ENCODE measurements at regions not wholly inside any gene's neighbourhood (a gene's known extent, or its start where the extent isn't known, plus 50 kb on each side); places are given as distances from the start of the nearest gene placed in this dataset. TPM values are rescaled to one million over a fixed set of nuclear protein-coding genes. Genes with fewer than 3 reads are reported as not detected.

Small RNAs in the stretch of these regions (microRNA-seq; reads per million reads assigned to microRNA genes)
- not detected for gene MIR3156-3 (ENCODE audit: borderline number of aligned reads)
